DMS 273 (cell line): ENCODE measurements at regions not wholly inside any gene's neighbourhood (a gene's known extent, or its start where the extent isn't known, plus 50 kb on each side); places are given as distances from the start of the nearest gene placed in this dataset.
A peak's percentile ranks its signal among the peaks of the same experiment; 100 is the strongest.
"Not testable (repeated sequence)": the region's sequence is repeated elsewhere in the genome, so short reads cannot be mapped to it uniquely, and the experiment has no call there.

Source experiments
- DNase-seq: peaks from one replicate; lab custom pipeline; 2025; ENCODE audit not compliant: unreplicated experiment; lab: John Stamatoyannopoulos, UW

DNA sequence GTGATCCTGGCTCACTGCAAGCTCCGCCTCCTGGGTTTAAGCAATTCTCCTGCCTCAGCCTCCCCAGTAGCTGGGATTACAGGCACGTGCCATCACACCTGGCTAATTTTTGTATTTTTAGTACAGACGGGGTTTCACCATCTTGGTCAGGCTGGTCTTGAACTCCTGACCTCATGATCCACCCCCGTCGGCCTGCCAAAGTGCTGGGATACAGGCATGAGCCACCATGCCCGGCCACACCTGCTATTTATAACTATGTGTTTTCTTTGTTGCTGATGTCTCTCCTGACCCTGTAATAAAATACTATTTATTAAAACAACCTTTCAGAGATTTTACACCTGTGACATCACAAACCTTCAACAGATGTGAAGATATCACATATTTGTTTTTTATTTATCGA is 736.5 kb upstream of the PCDH15 start:
- not testable (repeated sequence) for DNase-seq

GRCh38 chr10:55519264-55519663 is 718.2 kb upstream of the PCDH15 start:
- no peak for DNase-seq

DNA sequence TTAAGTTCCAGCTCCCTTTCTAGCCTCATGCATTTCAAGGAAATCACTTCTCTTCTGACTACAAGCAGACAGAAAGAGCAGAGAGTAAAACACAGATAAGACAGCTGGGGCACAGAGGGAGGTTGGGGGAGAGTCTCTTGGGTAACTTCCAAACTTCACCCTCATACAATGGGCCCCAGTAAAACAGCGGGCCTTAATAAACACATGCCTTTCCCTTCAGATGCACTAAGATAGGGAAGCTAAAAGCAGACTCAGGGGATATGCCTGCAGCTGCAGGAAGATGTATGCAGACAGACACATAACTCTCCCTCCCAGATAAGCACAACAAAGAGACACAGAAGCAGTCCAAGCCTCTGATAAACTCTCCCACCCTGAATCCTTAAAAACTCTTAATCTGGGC is 717.4 kb upstream of the PCDH15 start:
- not testable (repeated sequence) for DNase-seq

GRCh38 chr10:55509168-55509567 is 708.1 kb upstream of the PCDH15 start:
- no peak for DNase-seq

- peak; percentile 33 for DNase-seq
These were observed 700.0 kb upstream of the PCDH15 start for GRCh38 chr10:55500931-55501559.

GRCh38 chr10:55497893-55498499 is 697.0 kb upstream of the PCDH15 start:
- DNase-seq, result no peak

GRCh38 chr10:55495555-55495954 is 694.5 kb upstream of the PCDH15 start:
- DNase-seq, result no peak

GRCh38 chr10:55491712-55492111 is 690.7 kb upstream of the PCDH15 start:
- no peak for DNase-seq

DNA sequence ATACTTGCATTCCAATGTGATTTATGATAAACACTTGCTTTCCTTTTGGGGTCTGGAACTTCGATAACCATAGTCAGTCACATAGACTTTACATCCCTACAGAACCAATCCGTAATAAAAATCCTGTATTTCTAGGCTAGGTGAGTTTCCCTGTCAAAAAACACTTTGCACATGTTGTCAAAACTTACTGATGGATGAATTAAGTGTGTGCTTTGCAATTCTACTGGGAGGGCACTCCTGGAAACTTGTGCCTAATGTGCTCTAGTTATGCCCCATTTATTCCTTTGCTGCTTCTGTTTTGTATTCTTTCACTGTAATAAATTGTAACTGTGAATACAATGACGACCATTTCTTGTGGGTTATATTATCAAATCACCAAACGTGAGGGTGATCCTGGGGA is 684.8 kb upstream of the PCDH15 start:
- no peak for DNase-seq

DNA sequence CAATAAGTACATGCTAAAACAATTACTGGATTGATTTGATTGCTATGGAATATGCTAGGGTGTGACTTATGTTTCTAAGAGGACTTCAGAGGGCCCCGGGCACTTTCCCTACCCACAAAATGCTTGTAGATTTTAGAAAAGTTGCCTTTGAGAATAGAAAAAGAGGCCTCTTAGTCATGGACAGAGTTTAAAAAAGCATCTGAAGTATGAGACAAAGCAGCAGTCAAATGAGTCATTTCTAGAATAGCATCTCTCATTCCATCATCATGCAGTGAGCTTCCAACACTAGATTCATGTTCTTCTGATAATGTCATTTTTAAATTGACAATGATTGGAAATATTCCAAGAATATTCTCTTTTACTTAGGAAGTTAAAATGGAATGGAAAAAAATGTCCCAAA is 675.1 kb upstream of the PCDH15 start:
- no peak for DNase-seq

- no peak for DNase-seq
These were observed 673.2 kb upstream of the PCDH15 start for GRCh38 chr10:55474258-55474657.

DNA sequence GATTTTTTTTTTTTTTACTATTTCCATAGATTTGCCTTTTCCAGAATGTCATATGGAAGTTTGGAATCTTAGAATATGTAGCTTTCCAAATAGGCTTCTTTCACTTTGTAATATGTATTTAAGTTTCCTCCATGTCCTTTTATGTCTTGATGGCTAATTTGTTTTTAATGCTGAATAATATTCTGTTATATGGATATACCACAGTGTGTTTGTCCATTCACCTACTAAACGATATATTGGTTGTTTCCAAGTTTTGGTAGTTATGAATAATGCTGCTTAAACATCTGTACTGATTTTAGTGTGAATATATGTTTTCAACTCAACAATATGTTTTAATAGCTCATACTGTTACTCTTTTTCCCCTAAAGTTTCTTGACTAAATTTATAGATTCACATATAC is 669.8 kb upstream of the PCDH15 start:
- DNase-seq, result no peak

- DNase-seq, result no peak
These were observed 665.9 kb upstream of the PCDH15 start for GRCh38 chr10:55466806-55467504.

- no peak for DNase-seq
These were observed 663.1 kb upstream of the PCDH15 start for GRCh38 chr10:55464083-55464482.

- no peak for DNase-seq
These were observed 659.0 kb upstream of the PCDH15 start for GRCh38 chr10:55460008-55460407.

DNA sequence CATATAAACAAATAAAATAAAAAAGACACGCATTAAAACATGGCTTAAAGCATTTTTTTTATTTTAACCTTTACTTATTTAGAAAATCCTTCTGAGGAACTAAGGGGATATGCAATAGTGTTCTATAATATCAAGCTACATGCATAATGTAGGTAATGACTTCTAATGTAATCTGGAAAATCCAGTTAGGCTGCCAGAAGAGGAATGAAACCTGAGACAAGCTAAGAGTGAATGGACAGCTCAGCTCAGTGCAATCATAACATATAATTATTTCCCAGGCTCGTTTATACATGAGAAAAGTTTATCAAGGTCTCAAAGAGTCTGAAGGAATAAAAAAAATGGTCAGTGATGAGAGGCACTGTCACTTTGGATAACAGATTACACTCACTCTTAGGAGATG is 649.0 kb upstream of the PCDH15 start:
- no peak for DNase-seq

DNA sequence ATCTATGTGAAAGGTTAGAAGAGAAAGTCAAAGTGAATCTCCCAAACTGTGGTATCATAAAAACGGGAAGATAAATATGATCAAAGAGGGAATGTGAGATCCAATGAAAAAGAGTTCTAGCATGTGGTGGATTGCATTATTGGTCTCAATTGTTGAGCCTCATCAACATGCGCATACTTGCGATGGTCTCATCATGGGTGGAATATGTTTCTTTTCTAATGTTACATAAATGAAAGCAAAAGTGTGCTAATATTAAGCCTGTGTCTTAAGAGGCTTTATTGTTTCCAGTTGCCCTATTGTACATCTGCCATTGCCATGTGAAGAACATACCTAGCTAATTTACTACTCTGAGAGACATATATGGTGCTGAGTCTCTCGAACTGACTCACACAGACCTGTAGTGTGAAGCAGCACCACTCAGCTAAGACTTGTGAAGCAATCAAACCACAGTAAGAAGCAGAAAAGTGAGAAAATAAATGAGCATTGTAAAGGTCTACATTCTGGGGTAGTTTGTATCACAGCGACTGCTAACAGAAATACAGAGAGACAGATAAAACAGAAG is 645.5 kb upstream of the PCDH15 start:
- no peak for DNase-seq

DNA sequence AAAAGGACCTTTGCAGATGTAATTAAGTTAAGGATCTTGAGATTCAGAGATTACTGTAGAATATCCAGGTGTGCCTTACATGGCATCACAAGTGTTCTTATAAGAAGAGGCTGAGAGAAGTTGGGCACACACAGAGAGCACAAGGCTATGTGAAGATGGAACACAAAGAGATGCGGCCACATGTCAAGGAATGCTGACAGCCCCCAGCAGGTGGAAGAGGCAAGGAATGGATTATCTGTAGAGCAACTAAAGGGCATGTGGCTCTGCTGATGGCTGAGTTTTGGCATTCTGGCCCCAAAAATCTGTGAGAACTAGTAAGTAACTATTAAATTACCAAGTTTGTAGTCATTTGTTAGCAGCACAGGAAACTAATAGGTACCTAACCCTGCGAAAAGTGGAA is 640.7 kb upstream of the PCDH15 start:
- no peak for DNase-seq

- DNase-seq, result no peak
These were observed 625.1 kb upstream of the PCDH15 start for GRCh38 chr10:55426138-55426537.

GRCh38 chr10:55410415-55410885 is 609.4 kb upstream of the PCDH15 start:
- DNase-seq, result no peak

DNA sequence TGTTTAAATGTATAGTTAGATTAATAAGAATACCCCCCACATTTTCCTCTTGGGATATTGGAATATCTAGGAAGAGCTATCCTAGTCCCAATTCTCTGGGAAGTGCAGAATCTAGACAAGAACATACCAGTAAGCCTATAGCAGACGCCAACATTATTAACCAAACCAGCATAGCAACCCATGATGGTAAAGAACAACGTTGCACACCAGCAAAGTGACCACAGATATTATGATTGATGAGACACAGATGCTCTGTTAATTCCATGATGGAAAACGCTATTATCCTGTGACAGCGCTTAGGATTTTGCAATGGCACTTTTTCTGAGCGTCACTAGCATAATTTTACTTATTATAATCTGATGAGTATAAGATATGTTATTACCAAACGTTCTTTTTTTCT is 603.1 kb upstream of the PCDH15 start:
- no peak for DNase-seq
